OCI-LY7 (cell line): ENCODE measurements at regions not wholly inside any gene's neighbourhood (a gene's known extent, or its start where the extent isn't known, plus 50 kb on each side); places are given as distances from the start of the nearest gene placed in this dataset.

Experiments used
- BruUV-seq: library from RNA; stranded (reverse); fragments of 400-500 nt; replicated peaks from 2 replicates; lab custom pipeline; 2021; lab: Mats Ljungman, UMichigan
- CTCF ChIA-PET: fragments of 300-600 bp; sonication (Branson Sonifier 250); formaldehyde crosslinking; loops from one replicate; lab custom pipeline; 2022; ENCODE audit warnings: antibody characterized with exemption; ENCODE audit not compliant: unreplicated experiment; lab: Charles Lee
- POLR2A ChIA-PET: fragments of 300-600 bp; sonication (Branson Sonifier 250); formaldehyde crosslinking; loops from one replicate; lab custom pipeline; 2022; ENCODE audit warnings: antibody characterized with exemption; lab: Charles Lee
- DNase-seq: peaks from one replicate; pipeline ENCODE4 v3.0.0-alpha.2; 2015; ENCODE audit warnings: low spot score
- H2AFZ ChIP-seq: fragments of 200-600 bp; sonication (generic), shearing (Covaris generic); 2 replicates; pipeline ENCODE4 v1.6.1; 2014; ENCODE audit warnings: mild to moderate bottlenecking, antibody characterized with exemption, low read length, moderate library complexity
- H3K27ac ChIP-seq: fragments of 200-600 bp; sonication (generic); 2 replicates; pipeline ENCODE4 v1.5.1; 2014; ENCODE audit warnings: mixed run types, low read depth, mild to moderate bottlenecking, moderate library complexity, low read length, inconsistent platforms; ENCODE audit not compliant: poor library complexity, severe bottlenecking
- H3K36me3 ChIP-seq: fragments of 200-600 bp; sonication (generic); 2 replicates; pipeline ENCODE4 v1.6.1; 2014; ENCODE audit warnings: mild to moderate bottlenecking, antibody characterized with exemption, low read length, moderate library complexity, mixed read lengths; ENCODE audit not compliant: insufficient read depth
- H3K4me1 ChIP-seq: fragments of 200-600 bp; sonication (generic); 2 replicates; pipeline ENCODE4 v1.5.1; 2014; ENCODE audit warnings: mild to moderate bottlenecking, low read length; ENCODE audit not compliant: insufficient read depth, poor library complexity, severe bottlenecking
- H3K4me2 ChIP-seq: fragments of 200-600 bp; sonication (generic); 2 replicates; pipeline ENCODE4 v1.6.1; 2014; ENCODE audit warnings: mild to moderate bottlenecking, low read length
- H3K4me3 ChIP-seq: fragments of 200-600 bp; sonication (generic); 2 replicates; pipeline ENCODE4 v1.5.1; 2014; ENCODE audit warnings: mild to moderate bottlenecking, low read depth, low read length; ENCODE audit not compliant: poor library complexity, severe bottlenecking
- H3K79me2 ChIP-seq: fragments of 200-600 bp; sonication (generic); 2 replicates; pipeline ENCODE4 v1.6.1; 2016; ENCODE audit warnings: low read depth, mild to moderate bottlenecking, low read length, moderate library complexity, mixed read lengths; ENCODE audit not compliant: insufficient read depth
- H3K9me2 ChIP-seq: fragments of 200-600 bp; sonication (generic); 2 replicates; pipeline ENCODE4 v1.6.1; 2016; ENCODE audit warnings: mild to moderate bottlenecking, low read length, mixed read lengths; ENCODE audit not compliant: insufficient read depth
- H3K9me3 ChIP-seq: fragments of 200-600 bp; sonication (generic); 2 replicates; pipeline ENCODE4 v1.6.1; 2014; ENCODE audit warnings: mild to moderate bottlenecking, mixed run types, low read length, mixed read lengths
- H4K20me1 ChIP-seq: fragments of 200-600 bp; sonication (generic); 2 replicates; pipeline ENCODE4 v1.6.1; 2014; ENCODE audit warnings: mild to moderate bottlenecking, antibody characterized with exemption, low read length, moderate library complexity, mixed read lengths; ENCODE audit not compliant: insufficient read depth
- EZH2phosphoT487 ChIP-seq: fragments of 200-600 bp; sonication (generic); IDR thresholded peaks from 2 replicates; pipeline ENCODE4 v1.6.1; 2018; ENCODE audit warnings: low read depth, borderline replicate concordance, mild to moderate bottlenecking, mixed run types, antibody characterized with exemption, low read length, moderate library complexity, mixed read lengths
- intact Hi-C: fragments of 100-400 bp; cut with micrococcal nuclease; formaldehyde crosslinking; loops from one replicate; pipeline ENCODE4 v1.10.0; 2022; ENCODE audit not compliant: unreplicated experiment
- TF ChIP-seq, protein P1 (sequence below): fragments of 200-600 bp; sonication (generic); conservative IDR thresholded peaks from 2 replicates; pipeline ENCODE4 v1.5.1; 2014; ENCODE audit warnings: mild to moderate bottlenecking, antibody characterized with exemption, low read length, moderate library complexity, mixed read lengths

DNA sequence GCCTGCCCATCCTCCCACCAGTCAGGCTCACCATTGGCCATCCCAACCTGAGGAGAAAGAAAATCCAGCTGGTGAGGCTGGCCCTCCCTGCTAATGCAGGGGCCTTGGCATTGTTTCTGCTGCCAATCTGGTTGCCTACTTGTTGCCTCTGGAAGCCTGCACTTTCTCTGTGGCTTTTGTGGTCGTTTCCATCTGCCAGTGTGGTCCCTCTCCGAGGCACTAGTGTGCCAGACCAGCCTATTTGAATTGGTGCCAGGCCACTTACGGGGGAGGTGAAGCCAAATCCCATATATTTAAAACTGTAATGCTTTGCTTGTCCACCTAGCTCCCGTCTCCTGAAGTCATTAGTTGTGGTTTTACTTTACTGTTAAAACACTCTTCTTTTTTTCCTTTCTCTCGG, 213.4 kb upstream of the ADAMTSL1 start:
- ChIA-PET CTCF (no interaction called here), POLR2A (interaction anchor here (0.6 kb wide), 2 partner anchors 13 to 514 kb away, joined by 3 to 5 read pairs; no protein-coding TSS in a partner anchor)
- Histone ChIP-seq H3K79me2 (no peaks in the 10 kb centered on the region), H3K36me3 (no peaks in the 10 kb centered on the region), H3K9me2 (no peaks in the 10 kb centered on the region), H4K20me1 (no peaks in the 10 kb centered on the region), H2AFZ (no peak overlapping the region), H3K27ac (no peak overlapping the region), H3K9me3 (no peaks in the 10 kb centered on the region), H3K4me2 (no peak overlapping the region), H3K4me3 (no peak overlapping the region), H3K4me1 (no peaks in the 10 kb centered on the region)
- intact Hi-C loops: no loop called here
- no TSS peak for BruUV-seq
- TF ChIP-seq, protein P1, sequence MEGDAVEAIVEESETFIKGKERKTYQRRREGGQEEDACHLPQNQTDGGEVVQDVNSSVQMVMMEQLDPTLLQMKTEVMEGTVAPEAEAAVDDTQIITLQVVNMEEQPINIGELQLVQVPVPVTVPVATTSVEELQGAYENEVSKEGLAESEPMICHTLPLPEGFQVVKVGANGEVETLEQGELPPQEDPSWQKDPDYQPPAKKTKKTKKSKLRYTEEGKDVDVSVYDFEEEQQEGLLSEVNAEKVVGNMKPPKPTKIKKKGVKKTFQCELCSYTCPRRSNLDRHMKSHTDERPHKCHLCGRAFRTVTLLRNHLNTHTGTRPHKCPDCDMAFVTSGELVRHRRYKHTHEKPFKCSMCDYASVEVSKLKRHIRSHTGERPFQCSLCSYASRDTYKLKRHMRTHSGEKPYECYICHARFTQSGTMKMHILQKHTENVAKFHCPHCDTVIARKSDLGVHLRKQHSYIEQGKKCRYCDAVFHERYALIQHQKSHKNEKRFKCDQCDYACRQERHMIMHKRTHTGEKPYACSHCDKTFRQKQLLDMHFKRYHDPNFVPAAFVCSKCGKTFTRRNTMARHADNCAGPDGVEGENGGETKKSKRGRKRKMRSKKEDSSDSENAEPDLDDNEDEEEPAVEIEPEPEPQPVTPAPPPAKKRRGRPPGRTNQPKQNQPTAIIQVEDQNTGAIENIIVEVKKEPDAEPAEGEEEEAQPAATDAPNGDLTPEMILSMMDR: no peak
- no peak for TF ChIP-seq EZH2phosphoT487
- DNase-seq: no peak

DNA sequence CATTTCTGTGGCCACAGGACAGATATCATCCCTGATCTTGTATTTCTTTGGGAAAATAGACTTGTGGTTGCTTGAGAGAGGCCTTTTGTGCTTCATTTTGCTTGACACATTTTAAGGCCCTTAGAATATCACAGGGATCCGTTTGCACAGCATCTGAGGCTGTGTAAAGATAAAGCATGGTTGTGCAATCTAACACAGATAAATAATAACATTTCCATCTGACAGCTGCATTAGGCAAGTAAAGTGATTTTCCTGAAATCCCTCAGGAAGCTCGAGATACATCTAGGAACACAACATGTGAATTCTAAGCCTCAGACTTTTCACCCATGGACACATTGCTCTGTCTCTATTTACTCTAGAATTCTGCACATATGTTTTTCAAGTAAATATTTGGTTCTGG, 212.8 kb upstream of the ADAMTSL1 start:
- Histone ChIP-seq H3K9me3 (no peaks in the 10 kb centered on the region), H3K79me2 (no peaks in the 10 kb centered on the region), H3K9me2 (no peaks in the 10 kb centered on the region), H2AFZ (no peak overlapping the region), H3K36me3 (no peaks in the 10 kb centered on the region), H4K20me1 (no peaks in the 10 kb centered on the region), H3K4me1 (no peaks in the 10 kb centered on the region), H3K27ac (no peak overlapping the region), H3K4me2 (no peak overlapping the region), H3K4me3 (no peak overlapping the region)
- TF ChIP-seq, protein P1: no peak
- no peak for TF ChIP-seq EZH2phosphoT487
- no TSS peak for BruUV-seq
- ChIA-PET POLR2A (interaction anchor here (0.6 kb wide), 1 partner anchor 275 kb away, joined by 3 read pairs; no protein-coding TSS in a partner anchor), CTCF (no interaction called here)
- DNase-seq: no peak
- intact Hi-C loops: no loop called here

DNA sequence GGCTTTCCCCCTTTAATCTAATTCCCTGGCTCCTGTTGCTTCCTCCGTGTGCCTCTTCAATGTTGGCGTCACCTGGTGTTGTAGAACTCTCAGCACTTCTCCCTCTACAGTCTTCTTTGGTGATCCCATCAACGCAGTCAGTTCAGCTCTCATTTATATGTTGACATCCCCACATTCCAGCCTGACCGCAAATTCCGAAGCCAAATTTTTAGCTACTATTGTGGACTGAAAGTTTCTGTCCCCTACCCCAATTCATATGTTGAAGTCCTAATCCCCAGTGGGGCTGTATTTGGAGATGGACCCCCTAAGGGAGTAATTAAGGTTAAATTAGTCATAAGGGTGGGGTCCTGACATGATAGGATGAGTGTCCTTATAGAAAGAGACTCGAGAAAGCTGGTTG, 210.6 kb upstream of the ADAMTSL1 start:
- Histone ChIP-seq H3K79me2 (no peaks in the 10 kb centered on the region), H4K20me1 (no peaks in the 10 kb centered on the region), H3K27ac (no peak overlapping the region), H2AFZ (no peak overlapping the region), H3K9me3 (no peaks in the 10 kb centered on the region), H3K4me3 (no peak overlapping the region), H3K9me2 (no peaks in the 10 kb centered on the region), H3K36me3 (no peaks in the 10 kb centered on the region), H3K4me2 (no peak overlapping the region), H3K4me1 (no peaks in the 10 kb centered on the region)
- no peak for DNase-seq
- intact Hi-C loops: no loop called here
- CTCF ChIA-PET: no interaction called here
- POLR2A ChIA-PET: interaction anchor here (1.0 kb wide), 1 partner anchor 15 kb away, joined by 3 read pairs; no protein-coding TSS in a partner anchor
- TF ChIP-seq, protein P1: no peak
- TF ChIP-seq EZH2phosphoT487: no peak
- BruUV-seq: no TSS peak
